Stimulated activated CD4-positive, alpha-beta T cell treated with anti-CD3 and anti-CD28 coated beads, Interleukin-12 subunit alpha, Interleukin-12 subunit beta, amount 100 ng/mL, for 48 hours (primary cell): ENCODE measurements at regions not wholly inside any gene's neighbourhood (a gene's known extent, or its start where the extent isn't known, plus 50 kb on each side); places are given as distances from the start of the nearest gene placed in this dataset.

Experiments used
- DNase-seq, 3 donors: peaks; one replicate each; pipeline ENCODE4 v3.0.0-alpha.2; 2020; ENCODE audit warnings: low read depth in 2 of 3, low spot score in 1 of 3

- DNase-seq = no peak
Measured at GRCh38 chr11:42036201-42036600, 576.7 kb upstream of the LRRC4C start.

- DNase-seq = no peak
Measured at GRCh38 chr11:42043312-42043711, 583.9 kb upstream of the LRRC4C start.

- DNase-seq = no peak
Measured at GRCh38 chr11:42047637-42048555, 588.4 kb upstream of the LRRC4C start.

GRCh38 chr11:42049186-42049585 is 589.7 kb upstream of the LRRC4C start:
- DNase-seq = no peak

- DNase-seq = no peak
Measured at GRCh38 chr11:42049650-42050049, 590.2 kb upstream of the LRRC4C start.

- DNase-seq = no peak
Measured at GRCh38 chr11:42054351-42054900, 595.0 kb upstream of the LRRC4C start.

GRCh38 chr11:42055606-42056005 is 596.2 kb upstream of the LRRC4C start:
- no peak for DNase-seq

- no peak for DNase-seq
Measured at GRCh38 chr11:42058794-42059193, 599.3 kb upstream of the LRRC4C start.

GRCh38 chr11:42065199-42065598 is 605.7 kb upstream of the LRRC4C start:
- DNase-seq = no peak

GRCh38 chr11:42066113-42066512 is 606.7 kb upstream of the LRRC4C start:
- no peak for DNase-seq

GRCh38 chr11:42074306-42074705 is 614.9 kb upstream of the LRRC4C start:
- DNase-seq = no peak

GRCh38 chr11:42075180-42075579 is 615.7 kb upstream of the LRRC4C start:
- no peak for DNase-seq

- no peak for DNase-seq
Measured at GRCh38 chr11:42077794-42078193, 618.3 kb upstream of the LRRC4C start.

- DNase-seq = no peak
Measured at GRCh38 chr11:42085736-42086135, 626.3 kb upstream of the LRRC4C start.

- no peak for DNase-seq
Measured at GRCh38 chr11:42093541-42093940, 634.1 kb upstream of the LRRC4C start.

GRCh38 chr11:42098075-42098474 is 638.6 kb upstream of the LRRC4C start:
- DNase-seq = no peak

- no peak for DNase-seq
Measured at GRCh38 chr11:42112866-42113265, 653.4 kb upstream of the LRRC4C start.

GRCh38 chr11:42114927-42115326 is 655.5 kb upstream of the LRRC4C start:
- DNase-seq = no peak

GRCh38 chr11:42138454-42138853 is 679.0 kb upstream of the LRRC4C start:
- DNase-seq = no peak

- no peak for DNase-seq
Measured at GRCh38 chr11:42145311-42145710, 685.9 kb upstream of the LRRC4C start.

- DNase-seq = no peak
Measured at GRCh38 chr11:42161886-42162285, 702.4 kb upstream of the LRRC4C start.

- no peak for DNase-seq
Measured at GRCh38 chr11:42169191-42169590, 709.7 kb upstream of the LRRC4C start.

- no peak for DNase-seq
Measured at GRCh38 chr11:42170601-42171000, 711.1 kb upstream of the LRRC4C start.
